ENCODE measurements at regions not wholly inside any gene's neighbourhood (a gene's known extent, or its start where the extent isn't known, plus 50 kb on each side); places are given as distances from the start of the nearest gene placed in this dataset.

DNA sequence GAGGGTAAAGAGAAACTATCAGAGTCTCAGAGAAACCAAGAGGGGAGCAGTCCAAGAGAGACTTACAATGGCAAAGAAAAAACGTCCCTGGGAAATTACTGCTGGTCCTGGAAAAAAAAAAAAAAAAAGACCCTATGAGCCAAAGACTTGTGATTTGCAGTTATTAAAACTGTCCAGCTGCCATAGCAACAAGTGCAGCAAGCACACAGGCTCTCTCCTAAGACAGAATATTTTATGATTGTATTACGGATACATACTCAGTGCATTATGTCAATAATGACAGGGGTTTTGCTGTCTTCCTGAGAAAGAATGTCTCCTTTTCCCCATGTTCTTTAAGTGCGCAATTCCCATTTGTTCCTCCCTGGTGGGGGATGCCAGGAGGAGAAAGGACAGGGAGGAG lies 178.5 kb downstream of the GPAM start:
- TF ChIP-seq, protein P1, sequence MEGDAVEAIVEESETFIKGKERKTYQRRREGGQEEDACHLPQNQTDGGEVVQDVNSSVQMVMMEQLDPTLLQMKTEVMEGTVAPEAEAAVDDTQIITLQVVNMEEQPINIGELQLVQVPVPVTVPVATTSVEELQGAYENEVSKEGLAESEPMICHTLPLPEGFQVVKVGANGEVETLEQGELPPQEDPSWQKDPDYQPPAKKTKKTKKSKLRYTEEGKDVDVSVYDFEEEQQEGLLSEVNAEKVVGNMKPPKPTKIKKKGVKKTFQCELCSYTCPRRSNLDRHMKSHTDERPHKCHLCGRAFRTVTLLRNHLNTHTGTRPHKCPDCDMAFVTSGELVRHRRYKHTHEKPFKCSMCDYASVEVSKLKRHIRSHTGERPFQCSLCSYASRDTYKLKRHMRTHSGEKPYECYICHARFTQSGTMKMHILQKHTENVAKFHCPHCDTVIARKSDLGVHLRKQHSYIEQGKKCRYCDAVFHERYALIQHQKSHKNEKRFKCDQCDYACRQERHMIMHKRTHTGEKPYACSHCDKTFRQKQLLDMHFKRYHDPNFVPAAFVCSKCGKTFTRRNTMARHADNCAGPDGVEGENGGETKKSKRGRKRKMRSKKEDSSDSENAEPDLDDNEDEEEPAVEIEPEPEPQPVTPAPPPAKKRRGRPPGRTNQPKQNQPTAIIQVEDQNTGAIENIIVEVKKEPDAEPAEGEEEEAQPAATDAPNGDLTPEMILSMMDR (IDR thresholded peaks at IDR 0.05), result no peak
- TF ChIP-seq MYC (IDR thresholded peaks at IDR 0.05; ENCODE audit: borderline replicate concordance, low read length) (no peak), HOXA7 (CRISPR knock-in tag; IDR thresholded peaks at IDR 0.05) (no peak), POLR2AphosphoS2 (conservative IDR thresholded peaks at IDR 0.05; ENCODE audit: low read length) (no peak), POLR2A (IDR thresholded peaks at IDR 0.05; ENCODE audit: low read length) (no peak), SMC3 (IDR thresholded peaks at IDR 0.05) (no peak)
- TF ChIP-seq, protein P2, sequence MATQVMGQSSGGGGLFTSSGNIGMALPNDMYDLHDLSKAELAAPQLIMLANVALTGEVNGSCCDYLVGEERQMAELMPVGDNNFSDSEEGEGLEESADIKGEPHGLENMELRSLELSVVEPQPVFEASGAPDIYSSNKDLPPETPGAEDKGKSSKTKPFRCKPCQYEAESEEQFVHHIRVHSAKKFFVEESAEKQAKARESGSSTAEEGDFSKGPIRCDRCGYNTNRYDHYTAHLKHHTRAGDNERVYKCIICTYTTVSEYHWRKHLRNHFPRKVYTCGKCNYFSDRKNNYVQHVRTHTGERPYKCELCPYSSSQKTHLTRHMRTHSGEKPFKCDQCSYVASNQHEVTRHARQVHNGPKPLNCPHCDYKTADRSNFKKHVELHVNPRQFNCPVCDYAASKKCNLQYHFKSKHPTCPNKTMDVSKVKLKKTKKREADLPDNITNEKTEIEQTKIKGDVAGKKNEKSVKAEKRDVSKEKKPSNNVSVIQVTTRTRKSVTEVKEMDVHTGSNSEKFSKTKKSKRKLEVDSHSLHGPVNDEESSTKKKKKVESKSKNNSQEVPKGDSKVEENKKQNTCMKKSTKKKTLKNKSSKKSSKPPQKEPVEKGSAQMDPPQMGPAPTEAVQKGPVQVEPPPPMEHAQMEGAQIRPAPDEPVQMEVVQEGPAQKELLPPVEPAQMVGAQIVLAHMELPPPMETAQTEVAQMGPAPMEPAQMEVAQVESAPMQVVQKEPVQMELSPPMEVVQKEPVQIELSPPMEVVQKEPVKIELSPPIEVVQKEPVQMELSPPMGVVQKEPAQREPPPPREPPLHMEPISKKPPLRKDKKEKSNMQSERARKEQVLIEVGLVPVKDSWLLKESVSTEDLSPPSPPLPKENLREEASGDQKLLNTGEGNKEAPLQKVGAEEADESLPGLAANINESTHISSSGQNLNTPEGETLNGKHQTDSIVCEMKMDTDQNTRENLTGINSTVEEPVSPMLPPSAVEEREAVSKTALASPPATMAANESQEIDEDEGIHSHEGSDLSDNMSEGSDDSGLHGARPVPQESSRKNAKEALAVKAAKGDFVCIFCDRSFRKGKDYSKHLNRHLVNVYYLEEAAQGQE (IDR thresholded peaks at IDR 0.05), result no peak
